Nucleus accumbens (tissue), 56 donors: ENCODE measurements at regions not wholly inside any gene's neighbourhood (a gene's known extent, or its start where the extent isn't known, plus 50 kb on each side); places are given as distances from the start of the nearest gene placed in this dataset.
"Not testable (repeated sequence)": the region's sequence is repeated elsewhere in the genome, so short reads cannot be mapped to it uniquely, and the experiment has no call there.

Source experiments
- DNase-seq, 56 donors: peaks; one replicate each; lab custom pipeline; 2025; lab: John Stamatoyannopoulos, UW

DNA sequence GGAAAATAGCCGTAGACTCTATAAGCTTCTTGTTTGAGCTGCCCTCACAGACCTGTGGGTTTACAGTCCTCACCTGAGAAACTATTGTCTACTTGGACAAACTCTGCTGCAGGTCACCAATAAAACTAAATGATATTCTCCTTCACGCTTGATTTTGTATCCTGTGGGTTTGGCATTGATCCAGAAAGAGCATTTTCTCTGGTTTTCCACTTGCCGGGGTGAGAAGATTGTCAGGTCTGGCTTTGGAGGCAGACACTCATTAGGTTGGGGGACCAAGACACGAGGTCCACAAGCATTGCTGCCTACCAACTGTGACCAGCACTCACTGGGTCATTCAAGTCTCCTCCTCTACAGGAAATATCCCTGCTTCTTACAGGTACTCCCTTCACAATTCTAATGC is 68.5 kb downstream of the CDC14C start:
- DNase-seq: no peak

DNA sequence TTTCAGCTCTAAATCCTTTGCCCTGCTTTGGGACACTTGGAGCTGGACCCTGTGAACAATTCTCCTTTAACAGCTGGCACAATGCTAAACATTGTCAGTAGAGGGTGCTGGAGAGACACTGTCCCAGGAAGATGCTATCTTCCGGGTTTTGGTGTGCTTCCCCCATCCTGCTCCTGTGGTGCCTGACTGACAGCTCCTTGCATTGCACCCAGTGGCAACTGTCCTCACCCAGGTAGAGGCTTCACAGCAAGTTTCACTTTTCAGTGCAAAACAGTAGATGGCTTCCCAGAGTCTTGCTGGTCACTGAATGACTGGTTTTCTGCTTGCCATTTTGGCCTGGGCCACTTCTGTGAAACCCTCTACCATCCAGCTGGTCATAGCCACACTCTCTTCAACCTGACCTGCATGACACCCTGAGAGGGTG is 77.3 kb downstream of the CDC14C start:
- DNase-seq: peak in 1 of 56 donors; percentile 13

DNA sequence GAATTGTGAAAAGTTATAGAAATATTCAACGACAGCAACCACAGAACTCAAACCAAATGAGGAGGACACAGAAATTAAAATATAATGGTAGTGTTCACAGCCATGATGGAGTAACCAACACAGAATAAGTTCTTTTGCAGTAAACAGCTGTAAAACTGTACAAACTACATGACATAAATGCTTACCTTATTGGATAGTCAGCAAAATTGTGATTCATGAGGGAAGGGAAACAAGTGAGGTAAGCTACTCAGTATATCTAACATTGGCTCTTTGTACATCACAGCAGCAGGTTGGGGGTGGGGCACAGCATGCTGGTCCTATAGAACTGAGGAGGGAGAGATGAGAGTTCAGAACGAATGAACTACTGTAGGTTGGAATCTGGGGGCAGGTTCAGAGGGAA is 86.4 kb downstream of the CDC14C start:
- DNase-seq: no peak

DNA sequence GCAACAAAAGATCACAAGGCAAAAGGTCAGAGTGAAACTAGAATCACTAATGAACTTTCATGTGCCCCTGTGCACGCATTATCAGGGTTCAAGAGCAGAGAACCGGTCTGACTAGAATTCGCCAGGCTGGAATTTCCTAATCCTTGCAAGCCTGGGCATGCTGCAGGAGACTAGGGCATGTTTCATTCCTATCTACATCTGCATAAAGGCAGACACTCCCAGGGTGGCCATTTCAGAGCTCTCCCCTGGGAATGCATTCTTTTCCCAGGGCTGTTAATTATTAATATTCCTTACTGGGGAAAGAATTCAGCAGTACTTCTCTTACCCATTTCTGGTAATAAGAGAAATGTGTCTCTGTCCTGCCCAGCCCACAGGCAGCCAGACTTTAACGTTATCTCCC is 90.5 kb downstream of the CDC14C start:
- DNase-seq: no peak

DNA sequence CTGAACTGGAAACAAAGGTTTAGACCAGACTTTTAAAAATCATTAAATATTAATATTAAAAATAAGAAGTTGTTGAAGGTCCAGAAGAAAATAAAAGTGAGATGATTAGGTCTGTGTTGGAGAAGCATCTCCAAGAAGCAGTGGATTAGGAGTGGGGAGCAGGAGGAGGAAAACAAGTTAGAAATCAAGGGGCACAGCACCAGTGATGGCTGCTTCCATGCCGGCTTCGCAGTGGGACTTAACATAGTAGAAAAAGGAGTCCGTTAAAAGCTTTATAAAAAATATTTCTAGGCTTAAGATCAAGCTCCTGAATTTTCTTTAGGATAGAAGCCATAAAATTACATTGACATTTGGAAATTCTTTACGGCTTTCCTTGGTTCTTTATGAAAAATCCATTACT is 95.8 kb downstream of the CDC14C start:
- no peak for DNase-seq

DNA sequence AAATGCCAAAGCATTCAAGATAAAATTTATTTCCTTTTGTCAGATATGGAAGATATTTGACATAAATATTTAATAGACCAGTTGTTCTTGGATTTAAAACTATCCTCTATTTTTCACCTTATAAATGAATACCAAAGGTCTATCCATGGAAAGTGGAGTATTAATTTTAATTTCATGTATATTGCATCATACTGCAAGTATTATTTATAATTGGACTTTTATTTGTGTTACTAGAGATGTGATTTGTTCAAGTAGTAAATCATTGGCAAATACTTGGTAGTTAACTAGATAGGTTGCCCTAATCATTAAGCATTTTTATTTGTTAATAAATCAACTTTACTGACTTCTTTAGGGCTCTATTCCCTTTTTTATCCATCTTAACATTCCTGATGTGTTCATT is 98.1 kb downstream of the CDC14C start:
- DNase-seq: no peak

DNA sequence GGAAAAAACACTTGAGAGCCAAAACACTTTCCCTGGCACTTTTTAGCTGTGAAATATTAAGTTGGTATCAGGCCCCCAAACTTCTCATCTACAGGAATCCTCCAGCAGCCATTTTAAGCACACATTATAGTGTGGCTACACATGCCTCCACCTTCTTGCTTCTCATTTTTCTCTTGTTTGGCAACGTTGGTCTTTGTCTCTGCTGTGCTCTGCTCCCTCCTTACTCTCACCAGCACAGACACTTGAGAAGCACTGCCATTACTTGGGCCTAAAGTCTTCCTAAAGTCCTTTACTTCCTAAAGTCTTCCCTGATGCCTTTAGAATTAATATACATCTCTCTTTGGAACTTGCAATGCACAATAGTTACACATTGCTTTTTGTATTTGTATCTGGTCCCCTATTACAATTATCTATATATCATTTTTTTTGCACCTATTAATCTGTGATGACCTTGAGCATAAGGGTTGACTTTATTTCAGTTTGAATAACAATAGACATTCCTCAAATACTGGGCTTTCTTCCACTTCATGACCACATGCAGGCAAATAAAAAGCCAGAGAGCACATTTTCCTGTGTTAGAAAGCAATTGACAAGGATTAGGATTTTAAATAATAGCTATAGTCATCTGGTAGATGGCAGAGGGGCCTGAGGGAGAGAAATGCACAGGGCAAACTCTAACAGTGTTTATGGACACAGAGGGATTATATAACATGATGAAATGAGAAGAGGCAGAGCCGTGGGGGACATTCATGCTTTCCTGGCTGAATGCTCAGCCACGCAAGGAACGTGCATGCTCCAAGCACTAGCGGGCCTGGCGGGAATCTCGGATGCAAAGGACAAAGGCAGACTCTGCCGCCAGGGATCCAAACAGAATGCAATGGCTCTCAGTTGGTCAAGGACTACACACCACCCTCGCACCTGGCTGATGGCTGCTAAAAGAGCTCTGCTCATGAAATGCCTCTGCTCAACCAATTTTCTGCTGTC is 99.3 kb downstream of the CDC14C start:
- no peak for DNase-seq

DNA sequence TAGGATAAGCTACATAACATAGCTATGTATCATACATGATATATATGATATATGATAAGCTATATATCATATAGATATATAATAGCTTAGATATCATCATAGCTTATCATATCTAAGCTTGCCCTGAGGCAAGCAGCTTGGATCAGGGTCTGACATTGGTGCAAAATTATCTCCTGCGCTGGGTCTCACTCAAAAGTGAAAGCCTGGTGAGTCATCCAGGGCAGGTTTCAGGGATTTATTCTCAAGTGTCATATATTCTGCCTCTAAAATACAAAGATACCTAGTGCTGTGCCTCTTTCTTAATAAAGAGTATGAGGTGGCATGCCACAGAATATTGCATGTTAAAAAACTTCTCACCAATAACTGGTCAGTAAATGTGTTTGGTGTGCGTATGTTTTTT is 105.9 kb downstream of the CDC14C start:
- no peak for DNase-seq

DNA sequence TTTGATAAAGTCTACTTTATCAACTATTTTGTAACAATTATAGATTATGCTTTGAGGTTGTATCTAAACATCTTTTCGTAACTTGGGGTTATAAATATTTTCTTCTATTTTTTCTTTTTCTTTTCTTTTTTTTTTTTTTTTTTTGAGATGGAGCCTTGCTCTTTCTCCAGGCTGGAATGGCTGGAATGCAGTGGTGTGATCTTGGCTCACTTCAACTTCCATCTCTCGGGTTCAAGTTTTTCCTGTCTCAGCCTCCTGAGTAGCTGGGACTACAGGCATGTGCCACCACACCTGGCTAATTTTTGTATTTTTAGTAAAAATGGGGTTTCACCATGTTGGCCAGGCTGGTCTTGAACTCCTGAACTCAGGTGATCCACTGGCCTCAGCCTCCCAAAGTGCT is 108.8 kb downstream of the CDC14C start:
- not testable (repeated sequence) for DNase-seq

DNA sequence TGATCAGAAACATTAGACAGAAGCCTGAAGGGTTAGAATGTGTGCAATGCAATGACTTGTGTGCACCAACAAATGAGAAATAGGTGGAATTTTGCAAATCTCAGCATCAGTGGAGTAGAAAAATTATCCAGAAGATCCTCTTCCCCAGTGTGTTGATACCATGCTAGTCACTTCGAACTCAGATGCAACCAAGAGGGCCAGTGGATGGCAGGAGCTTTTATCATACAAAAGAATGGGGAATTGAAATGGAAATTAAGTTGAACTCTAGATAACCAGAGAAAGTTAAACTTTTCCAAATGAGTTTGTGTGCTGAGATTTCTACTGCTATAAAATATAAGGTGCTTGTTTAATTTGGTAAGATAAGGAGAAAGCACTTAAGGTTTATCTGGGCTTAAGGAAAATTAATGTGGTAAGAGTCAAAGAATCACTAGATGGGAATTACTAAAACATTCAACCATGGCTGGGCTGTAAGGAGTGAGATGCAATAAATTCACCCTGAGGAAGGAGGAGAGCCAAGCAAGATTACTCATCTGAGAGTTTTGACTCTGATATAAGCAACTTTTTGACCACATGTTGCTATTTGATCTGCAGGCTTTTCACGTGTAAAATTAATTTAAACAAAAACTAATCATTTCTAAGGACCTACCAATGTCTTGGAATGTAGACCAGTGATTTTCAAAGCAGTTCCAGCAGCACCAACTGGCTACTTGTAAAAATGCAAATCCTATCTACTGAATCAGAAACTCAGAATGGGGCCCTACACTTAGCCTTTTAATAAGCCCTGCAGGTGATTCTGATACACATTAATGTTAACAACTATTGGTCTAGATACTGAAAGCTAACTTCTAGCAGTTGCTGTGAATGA is 113.2 kb downstream of the CDC14C start:
- DNase-seq: no peak

DNA sequence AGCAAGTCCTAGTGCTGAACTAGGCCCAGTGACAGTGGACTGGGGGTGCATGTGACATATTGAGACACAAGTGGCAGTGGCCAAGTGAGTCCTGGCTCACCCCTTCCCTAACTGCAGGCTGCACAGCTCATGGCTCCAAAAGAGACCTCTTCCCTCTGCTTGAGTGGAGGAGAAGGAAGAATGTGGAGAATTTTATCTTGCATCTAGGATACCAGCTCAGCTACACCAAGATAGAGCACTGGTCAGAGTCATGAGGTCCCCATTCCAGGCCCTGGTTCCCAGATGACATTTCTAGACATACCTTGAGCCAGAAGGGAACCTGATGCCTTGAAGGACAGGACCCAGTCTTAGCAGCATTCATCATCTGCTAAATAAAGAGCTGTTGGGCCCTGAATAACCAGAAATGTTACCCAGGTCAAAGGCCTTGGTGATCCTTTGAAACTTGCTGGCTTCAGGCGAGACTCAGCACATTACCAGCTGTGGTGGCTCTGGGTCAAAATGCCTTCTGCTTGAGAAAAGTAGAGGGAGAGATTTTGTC is 114.5 kb downstream of the CDC14C start:
- no peak for DNase-seq

DNA sequence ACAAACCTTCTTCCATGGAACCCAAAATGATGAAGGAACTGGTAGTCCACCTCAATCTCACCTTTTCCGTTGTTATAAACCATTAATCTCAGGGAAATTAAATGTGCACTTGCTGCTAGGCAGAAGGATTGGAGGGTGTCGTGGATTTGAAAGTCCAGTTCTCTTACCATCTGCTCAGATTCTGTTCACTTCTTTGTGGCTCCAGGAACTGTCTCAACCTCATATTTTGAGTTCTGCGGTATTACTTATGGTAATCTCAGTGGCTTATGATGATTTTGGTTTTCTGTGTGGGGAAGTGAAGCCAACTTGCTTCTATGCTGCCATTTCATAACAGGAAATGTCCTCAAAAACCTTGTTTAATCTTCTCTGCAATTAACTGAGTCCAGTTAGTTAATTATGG is 136.4 kb downstream of the CDC14C start:
- no peak for DNase-seq

DNA sequence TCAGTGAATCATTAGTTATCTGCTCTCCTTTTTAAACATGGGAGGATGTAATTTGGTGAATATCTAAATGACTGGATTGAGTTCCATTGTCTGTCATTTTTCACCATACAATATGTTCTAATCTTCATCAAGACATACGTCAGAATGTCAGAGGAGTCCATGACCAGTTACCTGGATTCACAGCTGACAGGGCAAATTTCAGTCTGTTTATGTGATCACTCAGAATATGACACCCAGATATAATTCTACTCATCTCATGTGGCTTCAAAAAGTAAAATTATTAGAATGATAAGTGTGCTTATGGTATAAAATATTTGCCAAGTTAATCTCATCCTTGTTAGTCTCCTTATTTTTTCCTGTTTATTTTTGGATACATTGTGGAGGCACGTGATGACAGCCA is 150.2 kb downstream of the CDC14C start:
- DNase-seq: no peak

DNA sequence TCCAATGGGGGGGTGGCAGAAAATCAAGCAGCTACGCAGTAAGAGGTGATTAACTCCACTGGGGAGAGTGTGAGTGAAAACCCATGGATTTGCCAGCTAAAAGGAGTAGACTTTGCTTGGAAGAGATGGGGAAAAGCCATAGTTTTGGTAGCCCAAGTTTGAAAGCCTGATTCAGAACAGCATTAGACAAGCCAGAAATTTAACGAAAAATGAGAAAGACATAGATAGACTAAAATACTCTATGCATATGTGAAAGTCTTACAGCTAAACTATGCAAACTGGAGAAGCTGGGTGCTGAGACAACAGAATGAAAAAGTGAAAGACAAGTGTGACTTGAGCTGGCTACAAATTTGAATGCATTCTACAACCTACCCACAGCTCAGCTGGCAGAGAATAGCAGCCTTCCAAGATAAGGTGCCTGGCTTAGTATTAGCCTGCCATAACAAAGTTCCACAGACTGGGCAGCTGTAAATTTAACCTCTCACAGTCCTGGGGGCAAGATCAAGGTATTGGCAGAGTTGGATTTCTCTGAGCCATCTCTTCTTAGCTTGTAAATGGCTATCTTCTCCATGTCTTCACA is 156.6 kb downstream of the CDC14C start:
- DNase-seq: no peak

DNA sequence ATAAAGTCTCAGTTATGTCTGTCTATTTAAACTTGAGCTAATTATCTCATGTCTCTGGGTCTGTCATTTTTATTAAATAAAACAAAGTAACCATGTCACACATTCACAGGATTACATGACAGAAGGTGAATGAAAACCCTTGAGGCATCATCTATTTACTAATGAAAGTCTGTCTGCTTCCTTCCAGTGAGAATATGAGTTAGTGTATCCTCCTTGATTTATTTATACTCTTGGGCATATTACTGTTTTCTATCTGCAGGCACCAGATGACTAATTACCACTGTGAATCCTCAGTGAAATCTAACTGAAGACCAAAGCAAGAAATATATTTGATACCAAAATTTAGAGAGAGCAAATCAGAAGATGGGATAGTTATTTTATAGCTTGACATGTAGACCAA is 163.7 kb downstream of the CDC14C start:
- no peak for DNase-seq

DNA sequence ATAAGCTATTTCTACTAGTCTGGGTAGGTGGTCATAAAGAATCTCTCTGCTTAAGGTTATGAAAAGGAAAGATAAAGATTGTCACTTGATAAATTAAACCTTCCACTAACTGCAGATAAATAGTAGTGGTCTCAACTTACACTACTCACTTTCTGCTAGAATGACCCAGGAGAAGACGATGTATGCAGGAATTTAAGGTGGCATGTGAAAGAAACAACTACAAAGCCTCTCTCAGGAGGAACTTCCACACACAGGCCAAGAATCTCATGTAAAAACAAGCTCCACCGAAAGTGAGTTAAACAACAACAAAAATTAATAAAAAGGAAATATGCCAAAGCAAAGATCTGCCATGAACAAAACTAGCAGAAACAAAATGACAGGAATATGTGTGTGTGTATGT is 165.4 kb downstream of the CDC14C start:
- DNase-seq: no peak

DNA sequence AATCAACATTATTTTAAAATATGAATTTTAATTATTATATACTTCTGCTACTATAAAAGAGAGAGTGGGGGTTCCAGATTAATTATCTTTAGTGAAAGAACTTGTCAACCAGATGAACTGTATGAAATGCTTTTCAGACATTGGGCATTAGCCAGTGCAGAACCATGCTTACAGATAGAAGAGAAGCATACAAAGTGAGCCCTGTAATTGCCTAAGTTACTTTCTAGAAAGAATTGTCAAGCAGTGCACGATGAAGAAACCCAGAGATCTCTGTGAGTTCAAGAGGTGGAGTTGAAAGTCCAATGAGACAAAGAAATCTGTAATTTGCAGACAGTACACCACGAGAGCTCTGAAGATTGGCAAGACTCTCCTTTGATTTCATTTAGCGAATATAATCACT is 166.7 kb downstream of the CDC14C start:
- no peak for DNase-seq

DNA sequence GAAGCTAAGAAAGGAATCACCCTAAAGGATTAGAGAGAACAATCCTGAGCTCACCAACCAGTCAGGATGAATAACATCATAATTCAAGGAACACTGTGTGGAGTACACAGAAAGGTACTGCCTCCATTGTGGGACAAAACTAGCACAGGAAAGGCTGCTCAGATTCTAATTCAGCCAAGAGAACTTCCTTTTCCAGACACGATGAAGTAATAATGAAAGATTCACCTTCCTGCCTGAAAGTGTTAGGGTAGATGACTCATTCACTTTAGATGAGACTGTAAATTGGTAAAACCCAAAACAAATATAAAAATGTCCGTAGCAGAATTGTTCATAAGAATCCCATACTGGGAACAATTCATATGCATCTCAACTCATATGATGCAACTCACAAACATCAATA is 167.2 kb downstream of the CDC14C start:
- DNase-seq: no peak

DNA sequence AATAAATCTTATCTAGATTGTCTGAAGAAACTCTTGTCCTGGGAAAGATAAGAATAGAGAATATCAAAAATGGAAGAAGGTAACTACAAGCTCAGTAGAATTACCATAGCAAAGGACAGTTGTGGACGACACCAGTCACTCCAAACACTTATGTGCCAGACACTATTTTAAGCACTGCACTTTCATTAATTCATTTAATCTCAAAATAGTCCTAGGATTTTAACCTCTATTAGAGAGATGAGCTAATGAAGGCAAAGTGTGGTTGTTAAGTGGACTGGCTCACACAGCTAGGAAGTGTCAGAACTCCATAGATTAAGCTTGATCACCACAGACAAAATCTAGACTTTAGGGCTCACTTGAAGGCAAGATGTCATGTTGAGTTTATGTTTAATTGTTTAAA is 168.9 kb downstream of the CDC14C start:
- no peak for DNase-seq

DNA sequence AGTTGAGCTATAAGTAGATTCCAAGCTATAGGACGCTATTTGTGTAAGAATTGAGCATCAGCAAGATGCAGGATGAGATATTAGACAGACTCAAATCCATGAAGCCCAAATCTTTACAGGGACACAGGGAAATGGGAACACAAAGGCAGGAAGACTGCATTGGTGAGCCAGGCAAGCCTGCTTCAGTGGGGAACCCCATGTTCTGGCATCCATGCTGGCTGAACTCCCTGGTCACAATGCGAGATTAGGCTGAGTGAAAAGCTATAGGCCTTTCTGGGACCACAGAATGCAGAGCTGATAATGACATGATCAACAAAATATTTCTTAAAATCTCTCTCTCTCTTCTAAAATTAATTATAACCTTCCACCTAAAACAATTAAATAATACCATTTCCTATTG is 170.5 kb downstream of the CDC14C start:
- DNase-seq: no peak
